B cell (primary cell): ENCODE measurements at regions not wholly inside any gene's neighbourhood (a gene's known extent, or its start where the extent isn't known, plus 50 kb on each side); places are given as distances from the start of the nearest gene placed in this dataset.

Experiments
- ATAC-seq: fragments of 200-7000 bp; cut with Tn5 transposase; one replicate; pipeline ENCODE4 v1.10.0; 2021; ENCODE audit warnings: low read depth, mild to moderate bottlenecking, moderate number of reproducible peaks, moderate library complexity
- CTCF ChIA-PET: fragments of 350-600 bp; sonication (Branson Sonifier 250); formaldehyde crosslinking; loops from one replicate; lab custom pipeline; 2021; ENCODE audit warnings: antibody characterized with exemption, inconsistent platforms; lab: Charles Lee
- POLR2A ChIA-PET: fragments of 350-600 bp; sonication (Branson Sonifier 250); formaldehyde crosslinking; loops from one replicate; lab custom pipeline; 2021; ENCODE audit warnings: antibody characterized with exemption; lab: Charles Lee
- DNase-seq: peaks from one replicate; pipeline ENCODE4 v3.0.0; 2013
- H2AFZ ChIP-seq: 2 replicates; pipeline ENCODE4 v1.6.1; 2012; ENCODE audit warnings: mild to moderate bottlenecking, low read depth, low read length; ENCODE audit not compliant: insufficient read depth, poor library complexity, severe bottlenecking
- H3K27ac ChIP-seq, 2 donors: 1 replicate in 1 of 2; 2 replicates in 1 of 2; pipeline ENCODE4 v1.5.1; 2012 to 2013; ENCODE audit warnings: low read length in 2 of 2, mild to moderate bottlenecking in 2 of 2, moderate library complexity in 1 of 2
- H3K27me3 ChIP-seq, 4 experiments: fragments of 200-600 bp in 1 of 4; sonication (generic) in 1 of 4; replicated peaks in 1 of 4; 1 replicate in 2 of 4; 2 replicates in 2 of 4; pipeline versions ENCODE4 v1.6.1 to v1.7.0; 2013 to 2016; ENCODE audit warnings: low read length in 3 of 4, mild to moderate bottlenecking in 2 of 4, mixed read lengths in 1 of 4, moderate library complexity in 1 of 4; ENCODE audit not compliant: insufficient read depth in 4 of 4, control insufficient read depth in 3 of 4; ENCODE audit errors: control extremely low read depth in 1 of 4
- H3K36me3 ChIP-seq, 2 experiments: replicated peaks in 1 of 2; 1 replicate in 1 of 2; 2 replicates in 1 of 2; pipeline versions ENCODE4 v1.6.1 to v1.7.1; 2013; ENCODE audit warnings: low read length in 1 of 2; ENCODE audit not compliant: insufficient read depth in 2 of 2, control insufficient read depth in 1 of 2; ENCODE audit errors: control extremely low read depth in 1 of 2, extremely low read depth in 1 of 2
- H3K4me1 ChIP-seq, 2 donors: fragments of 200-600 bp in 1 of 2; sonication (generic) in 1 of 2; 1 replicate in 1 of 2; 2 replicates in 1 of 2; pipeline versions ENCODE4 v1.5.1 to v1.6.1; 2013 to 2017; ENCODE audit warnings: low read length in 2 of 2; ENCODE audit not compliant: control insufficient read depth in 2 of 2, insufficient read depth in 2 of 2
- H3K4me2 ChIP-seq: replicated peaks from 2 replicates; pipeline ENCODE3; 2012; ENCODE audit warnings: mild to moderate bottlenecking, low read depth, low read length; ENCODE audit not compliant: poor library complexity, severe bottlenecking
- H3K4me3 ChIP-seq, 5 experiments: fragments of 200-600 bp in 1 of 5; sonication (generic) in 1 of 5; 1 replicate in 3 of 5; 2 replicates in 2 of 5; pipeline versions ENCODE4 v1.5.1 to v1.7.0; 2011 to 2016; ENCODE audit warnings: low read length in 4 of 5, mild to moderate bottlenecking in 4 of 5, low read depth in 2 of 5, control low read depth in 1 of 5, moderate library complexity in 1 of 5; ENCODE audit not compliant: insufficient read depth in 1 of 5; ENCODE audit errors: control extremely low read depth in 1 of 5, extremely low read depth in 1 of 5
- H3K79me2 ChIP-seq: fragments of 200-600 bp; sonication (generic); one replicate; pipeline ENCODE4 v1.6.0; 2016; ENCODE audit warnings: low read length; ENCODE audit not compliant: control insufficient read depth, insufficient read depth
- H3K9ac ChIP-seq: fragments of 200-600 bp; sonication (generic); 2 replicates; pipeline ENCODE4 v1.6.1; 2017; ENCODE audit warnings: mild to moderate bottlenecking, low read length, moderate library complexity
- H3K9me3 ChIP-seq, 3 donors: one replicate each; pipeline versions ENCODE4 v1.6.1 to v1.7.1; 2013; ENCODE audit warnings: low read length in 2 of 3; ENCODE audit not compliant: control insufficient read depth in 2 of 3, insufficient read depth in 1 of 3; ENCODE audit errors: control extremely low read depth in 1 of 3
- H4K20me1 ChIP-seq: 2 replicates; pipeline ENCODE4 v1.6.0; 2012; ENCODE audit warnings: mild to moderate bottlenecking, low read length; ENCODE audit not compliant: insufficient read depth, control insufficient read depth, poor library complexity, severe bottlenecking
- H3K27ac Mint-ChIP-seq: one replicate; pipeline ENCODE4 v1.8.0; 2021; ENCODE audit warnings: mixed read lengths
- H3K27me3 Mint-ChIP-seq: one replicate; pipeline ENCODE4 v1.8.0; 2021; ENCODE audit warnings: mixed read lengths
- H3K4me1 Mint-ChIP-seq: one replicate; pipeline ENCODE4 v1.8.0; 2021; ENCODE audit warnings: mixed read lengths
- H3K4me3 Mint-ChIP-seq: one replicate; pipeline ENCODE4 v1.8.0; 2021; ENCODE audit warnings: mixed read lengths
- H3K9me3 Mint-ChIP-seq: one replicate; pipeline ENCODE4 v1.8.0; 2022; ENCODE audit warnings: mixed read lengths; ENCODE audit not compliant: insufficient read depth
- CTCF ChIP-seq: fragments of 200-600 bp; IDR thresholded peaks from one replicate; pipeline ENCODE4 v1.8.0; 2022; ENCODE audit warnings: antibody characterized with exemption, mild to moderate bottlenecking
- EZH2 ChIP-seq: IDR thresholded peaks from 2 replicates; pipeline ENCODE4 v1.6.1; 2012; ENCODE audit warnings: borderline replicate concordance, low read depth, mild to moderate bottlenecking, moderate library complexity, low read length; ENCODE audit not compliant: insufficient read depth, poor library complexity, severe bottlenecking
- WGBS: methylation state at CpG from one replicate; pipeline ENCODE4 v1.1.5; 2013; ENCODE audit warnings: missing lambda C conversion rate; ENCODE audit not compliant: insufficient coverage; 5-methylcytosine and 5-hydroxymethylcytosine counted together
- intact Hi-C: fragments of 100-400 bp; cut with micrococcal nuclease; formaldehyde crosslinking; loops from one replicate; pipeline ENCODE4 v1.10.0; 2022

- ATAC-seq (no peak), DNase-seq (no peak)
- CTCF ChIA-PET, result no interaction called here
- no peaks in the 10 kb centered on the region for H3K9me3 Mint-ChIP-seq
- no peaks in the 10 kb centered on the region for H3K9me3 ChIP-seq
- H3K36me3 ChIP-seq, result no peaks in the 10 kb centered on the region
- H3K27me3 Mint-ChIP-seq, result peaks cover 10% of the 10 kb centered on the region
- POLR2A ChIA-PET, result no interaction called here
- intact Hi-C loops, result no loop called here
- no peaks in the 10 kb centered on the region for H3K4me1 Mint-ChIP-seq
- H3K9ac ChIP-seq, result no peak overlapping the region
- no peak overlapping the region for H3K4me3 Mint-ChIP-seq
- TF ChIP-seq EZH2, result no peak
- TF ChIP-seq CTCF, result no peak
- H3K27ac ChIP-seq, result no peak overlapping the region
- H3K4me3 ChIP-seq, result no peak overlapping the region
- H3K27ac Mint-ChIP-seq, result no peak overlapping the region
- H3K27me3 ChIP-seq, result no peaks in the 10 kb centered on the region
- H3K79me2 ChIP-seq, result no peaks in the 10 kb centered on the region
- no peak overlapping the region for H3K4me2 ChIP-seq
- no peak overlapping the region for H2AFZ ChIP-seq
- H4K20me1 ChIP-seq, result no peaks in the 10 kb centered on the region
- WGBS, result 61% methylated on average over 2 of the region's 5 CpGs
- H3K4me1 ChIP-seq, result no peaks in the 10 kb centered on the region
These were observed 283.6 kb downstream of the CYP26B1 start for GRCh38 chr2:71864085-71864484.

GRCh38 chr2:71863396-71863795, 284.3 kb downstream of the CYP26B1 start:
- 81% methylated on average over 4 of the region's 5 CpGs for WGBS
- no peaks in the 10 kb centered on the region for H3K9me3 Mint-ChIP-seq
- H4K20me1 ChIP-seq, result no peaks in the 10 kb centered on the region
- peaks cover 0 to 3% (median 0%) of the 10 kb centered on the region in 3 donors for H3K9me3 ChIP-seq
- H3K36me3 ChIP-seq, result no peaks in the 10 kb centered on the region
- ChIA-PET POLR2A (no interaction called here), CTCF (no interaction called here)
- no peaks in the 10 kb centered on the region for H3K27me3 ChIP-seq
- H3K9ac ChIP-seq, result no peak overlapping the region
- H3K27ac ChIP-seq, result no peak overlapping the region
- no peaks in the 10 kb centered on the region for H3K79me2 ChIP-seq
- no peaks in the 10 kb centered on the region for H3K4me1 ChIP-seq
- H3K27ac Mint-ChIP-seq, result no peak overlapping the region
- intact Hi-C loops, result no loop called here
- ATAC-seq, result no peak
- H3K4me2 ChIP-seq, result no peak overlapping the region
- no peak overlapping the region for H3K4me3 Mint-ChIP-seq
- no peak for TF ChIP-seq EZH2
- TF ChIP-seq CTCF, result no peak
- H2AFZ ChIP-seq, result no peak overlapping the region
- no peak for DNase-seq
- peaks cover 10% of the 10 kb centered on the region for H3K27me3 Mint-ChIP-seq
- H3K4me3 ChIP-seq, result no peak overlapping the region
- no peaks in the 10 kb centered on the region for H3K4me1 Mint-ChIP-seq
